ENCODE measurements at regions not wholly inside any gene's neighbourhood (a gene's known extent, or its start where the extent isn't known, plus 50 kb on each side); places are given as distances from the start of the nearest gene placed in this dataset.
A peak's percentile ranks its signal among the peaks of the same experiment; 100 is the strongest.

DNA sequence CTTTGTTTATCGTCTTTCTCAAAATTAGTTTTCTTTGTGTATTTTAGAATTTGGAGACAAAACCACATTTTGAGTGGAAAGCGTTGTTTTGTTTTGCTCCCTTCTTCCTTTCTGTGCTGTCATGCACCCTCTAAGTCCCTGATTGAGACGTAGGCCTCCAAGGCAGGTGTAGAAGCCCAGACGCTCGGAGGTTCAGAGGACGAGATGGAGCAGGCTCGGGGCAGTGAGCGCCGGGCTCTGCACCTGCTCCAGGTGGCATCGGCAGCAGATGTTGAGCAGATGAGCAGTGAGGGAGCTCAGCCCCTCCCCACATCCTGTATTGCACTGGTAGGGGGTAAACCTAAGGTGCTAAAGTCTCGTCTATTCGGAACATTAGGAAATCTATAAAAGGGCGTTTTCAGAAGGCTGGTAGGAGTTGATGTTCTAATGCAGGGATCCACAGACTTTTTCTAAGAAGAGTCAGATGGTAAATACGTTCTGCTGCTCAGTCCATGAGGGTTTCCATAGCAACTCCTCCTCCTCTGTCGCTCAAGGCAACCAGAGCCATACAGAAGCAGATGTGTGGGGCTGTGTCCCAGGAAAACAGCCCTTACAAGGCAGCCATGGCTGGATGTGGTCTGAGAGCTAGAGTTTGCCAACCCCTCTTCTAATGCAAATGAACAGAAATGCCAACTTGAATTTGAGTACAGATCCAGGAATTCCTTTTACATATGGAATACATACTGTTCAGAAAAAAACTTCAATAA lies 724.2 kb downstream of the BRD1 start:
- H3K36me3 Mint-ChIP-seq (ENCODE audit: low read depth): no peaks in the 10 kb centered on the region
- no peak for DNase-seq (ENCODE audit: low spot score)
- TF ChIP-seq EZH2 (IDR thresholded peaks at IDR 0.05; ENCODE audit: low read depth, unreplicated experiment) (no peak), POLR2AphosphoS5 (IDR thresholded peaks at IDR 0.05; ENCODE audit: low read depth) (no peak), NANOG (IDR thresholded peaks at IDR 0.05; ENCODE audit: borderline replicate concordance) (no peak), ZNF114 (CRISPR knock-in tag; IDR thresholded peaks at IDR 0.05) (no peak), ZNF331 (CRISPR knock-in tag; IDR thresholded peaks at IDR 0.05; ENCODE audit: low read depth) (no peak), JUNB (IDR thresholded peaks at IDR 0.05; ENCODE audit: unreplicated experiment) (no peak), CREB1 (CRISPR knock-in tag; IDR thresholded peaks at IDR 0.05; ENCODE audit: low read depth) (no peak), EZH2phosphoT487 (IDR thresholded peaks at IDR 0.05; ENCODE audit: unreplicated experiment) (no peak), STAT1 (IDR thresholded peaks at IDR 0.05; ENCODE audit: unreplicated experiment) (no peak)
- TF ChIP-seq, protein P1, sequence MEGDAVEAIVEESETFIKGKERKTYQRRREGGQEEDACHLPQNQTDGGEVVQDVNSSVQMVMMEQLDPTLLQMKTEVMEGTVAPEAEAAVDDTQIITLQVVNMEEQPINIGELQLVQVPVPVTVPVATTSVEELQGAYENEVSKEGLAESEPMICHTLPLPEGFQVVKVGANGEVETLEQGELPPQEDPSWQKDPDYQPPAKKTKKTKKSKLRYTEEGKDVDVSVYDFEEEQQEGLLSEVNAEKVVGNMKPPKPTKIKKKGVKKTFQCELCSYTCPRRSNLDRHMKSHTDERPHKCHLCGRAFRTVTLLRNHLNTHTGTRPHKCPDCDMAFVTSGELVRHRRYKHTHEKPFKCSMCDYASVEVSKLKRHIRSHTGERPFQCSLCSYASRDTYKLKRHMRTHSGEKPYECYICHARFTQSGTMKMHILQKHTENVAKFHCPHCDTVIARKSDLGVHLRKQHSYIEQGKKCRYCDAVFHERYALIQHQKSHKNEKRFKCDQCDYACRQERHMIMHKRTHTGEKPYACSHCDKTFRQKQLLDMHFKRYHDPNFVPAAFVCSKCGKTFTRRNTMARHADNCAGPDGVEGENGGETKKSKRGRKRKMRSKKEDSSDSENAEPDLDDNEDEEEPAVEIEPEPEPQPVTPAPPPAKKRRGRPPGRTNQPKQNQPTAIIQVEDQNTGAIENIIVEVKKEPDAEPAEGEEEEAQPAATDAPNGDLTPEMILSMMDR (conservative IDR thresholded peaks at IDR 0.05; ENCODE audit: low read depth in 2 of 2): no peak
- TF ChIP-seq, protein P2, sequence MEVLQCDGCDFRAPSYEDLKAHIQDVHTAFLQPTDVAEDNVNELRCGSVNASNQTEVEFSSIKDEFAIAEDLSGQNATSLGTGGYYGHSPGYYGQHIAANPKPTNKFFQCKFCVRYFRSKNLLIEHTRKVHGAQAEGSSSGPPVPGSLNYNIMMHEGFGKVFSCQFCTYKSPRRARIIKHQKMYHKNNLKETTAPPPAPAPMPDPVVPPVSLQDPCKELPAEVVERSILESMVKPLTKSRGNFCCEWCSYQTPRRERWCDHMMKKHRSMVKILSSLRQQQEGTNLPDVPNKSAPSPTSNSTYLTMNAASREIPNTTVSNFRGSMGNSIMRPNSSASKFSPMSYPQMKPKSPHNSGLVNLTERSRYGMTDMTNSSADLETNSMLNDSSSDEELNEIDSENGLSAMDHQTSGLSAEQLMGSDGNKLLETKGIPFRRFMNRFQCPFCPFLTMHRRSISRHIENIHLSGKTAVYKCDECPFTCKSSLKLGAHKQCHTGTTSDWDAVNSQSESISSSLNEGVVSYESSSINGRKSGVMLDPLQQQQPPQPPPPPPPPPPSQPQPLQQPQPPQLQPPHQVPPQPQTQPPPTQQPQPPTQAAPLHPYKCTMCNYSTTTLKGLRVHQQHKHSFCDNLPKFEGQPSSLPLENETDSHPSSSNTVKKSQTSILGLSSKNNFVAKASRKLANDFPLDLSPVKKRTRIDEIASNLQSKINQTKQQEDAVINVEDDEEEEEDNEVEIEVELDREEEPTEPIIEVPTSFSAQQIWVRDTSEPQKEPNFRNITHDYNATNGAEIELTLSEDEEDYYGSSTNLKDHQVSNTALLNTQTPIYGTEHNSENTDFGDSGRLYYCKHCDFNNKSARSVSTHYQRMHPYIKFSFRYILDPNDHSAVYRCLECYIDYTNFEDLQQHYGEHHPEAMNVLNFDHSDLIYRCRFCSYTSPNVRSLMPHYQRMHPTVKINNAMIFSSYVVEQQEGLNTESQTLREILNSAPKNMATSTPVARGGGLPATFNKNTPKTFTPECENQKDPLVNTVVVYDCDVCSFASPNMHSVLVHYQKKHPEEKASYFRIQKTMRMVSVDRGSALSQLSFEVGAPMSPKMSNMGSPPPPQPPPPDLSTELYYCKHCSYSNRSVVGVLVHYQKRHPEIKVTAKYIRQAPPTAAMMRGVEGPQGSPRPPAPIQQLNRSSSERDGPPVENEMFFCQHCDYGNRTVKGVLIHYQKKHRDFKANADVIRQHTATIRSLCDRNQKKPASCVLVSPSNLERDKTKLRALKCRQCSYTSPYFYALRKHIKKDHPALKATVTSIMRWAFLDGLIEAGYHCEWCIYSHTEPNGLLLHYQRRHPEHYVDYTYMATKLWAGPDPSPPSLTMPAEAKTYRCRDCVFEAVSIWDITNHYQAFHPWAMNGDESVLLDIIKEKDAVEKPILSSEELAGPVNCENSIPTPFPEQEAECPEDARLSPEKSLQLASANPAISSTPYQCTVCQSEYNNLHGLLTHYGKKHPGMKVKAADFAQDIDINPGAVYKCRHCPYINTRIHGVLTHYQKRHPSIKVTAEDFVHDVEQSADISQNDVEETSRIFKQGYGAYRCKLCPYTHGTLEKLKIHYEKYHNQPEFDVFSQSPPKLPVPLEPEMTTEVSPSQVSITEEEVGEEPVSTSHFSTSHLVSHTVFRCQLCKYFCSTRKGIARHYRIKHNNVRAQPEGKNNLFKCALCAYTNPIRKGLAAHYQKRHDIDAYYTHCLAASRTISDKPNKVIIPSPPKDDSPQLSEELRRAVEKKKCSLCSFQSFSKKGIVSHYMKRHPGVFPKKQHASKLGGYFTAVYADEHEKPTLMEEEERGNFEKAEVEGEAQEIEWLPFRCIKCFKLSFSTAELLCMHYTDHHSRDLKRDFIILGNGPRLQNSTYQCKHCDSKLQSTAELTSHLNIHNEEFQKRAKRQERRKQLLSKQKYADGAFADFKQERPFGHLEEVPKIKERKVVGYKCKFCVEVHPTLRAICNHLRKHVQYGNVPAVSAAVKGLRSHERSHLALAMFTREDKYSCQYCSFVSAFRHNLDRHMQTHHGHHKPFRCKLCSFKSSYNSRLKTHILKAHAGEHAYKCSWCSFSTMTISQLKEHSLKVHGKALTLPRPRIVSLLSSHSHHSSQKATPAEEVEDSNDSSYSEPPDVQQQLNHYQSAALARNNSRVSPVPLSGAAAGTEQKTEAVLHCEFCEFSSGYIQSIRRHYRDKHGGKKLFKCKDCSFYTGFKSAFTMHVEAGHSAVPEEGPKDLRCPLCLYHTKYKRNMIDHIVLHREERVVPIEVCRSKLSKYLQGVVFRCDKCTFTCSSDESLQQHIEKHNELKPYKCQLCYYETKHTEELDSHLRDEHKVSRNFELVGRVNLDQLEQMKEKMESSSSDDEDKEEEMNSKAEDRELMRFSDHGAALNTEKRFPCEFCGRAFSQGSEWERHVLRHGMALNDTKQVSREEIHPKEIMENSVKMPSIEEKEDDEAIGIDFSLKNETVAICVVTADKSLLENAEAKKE (CRISPR knock-in tag; IDR thresholded peaks at IDR 0.05): no peak
- TF ChIP-seq, protein P3, sequence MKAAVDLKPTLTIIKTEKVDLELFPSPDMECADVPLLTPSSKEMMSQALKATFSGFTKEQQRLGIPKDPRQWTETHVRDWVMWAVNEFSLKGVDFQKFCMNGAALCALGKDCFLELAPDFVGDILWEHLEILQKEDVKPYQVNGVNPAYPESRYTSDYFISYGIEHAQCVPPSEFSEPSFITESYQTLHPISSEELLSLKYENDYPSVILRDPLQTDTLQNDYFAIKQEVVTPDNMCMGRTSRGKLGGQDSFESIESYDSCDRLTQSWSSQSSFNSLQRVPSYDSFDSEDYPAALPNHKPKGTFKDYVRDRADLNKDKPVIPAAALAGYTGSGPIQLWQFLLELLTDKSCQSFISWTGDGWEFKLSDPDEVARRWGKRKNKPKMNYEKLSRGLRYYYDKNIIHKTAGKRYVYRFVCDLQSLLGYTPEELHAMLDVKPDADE (IDR thresholded peaks at IDR 0.05): no peak

More for the DNA sequence above, 724.2 kb downstream of the BRD1 start:
- Histone ChIP-seq H2AFZ (no peak overlapping the region), H3K79me2 (replicated peaks; ENCODE audit: insufficient read depth) (no peaks in the 10 kb centered on the region), H3K9me2 (ENCODE audit: insufficient read depth) (no peaks in the 10 kb centered on the region), H3K27me3 (ENCODE audit: insufficient read depth) (no peaks in the 10 kb centered on the region), H3K36me3 (ENCODE audit: insufficient read depth) (peaks cover 4% of the 10 kb centered on the region; the same call in 1 of the 2 replicates), H3K27ac (ENCODE audit: low read depth) (no peak overlapping the region), H4K20me1 (replicated peaks; ENCODE audit: insufficient read depth) (no peaks in the 10 kb centered on the region), H3F3A (replicated peaks; ENCODE audit: low read depth) (no peaks in the 10 kb centered on the region), H3K4me2 (no peak overlapping the region), H3K4me1 (ENCODE audit: insufficient read depth) (no peaks in the 10 kb centered on the region), H3K4me3 (no peak overlapping the region)
- H3K9me3 Mint-ChIP-seq: no peaks in the 10 kb centered on the region
- H3K27ac Mint-ChIP-seq: no peak overlapping the region
- H3K4me3 Mint-ChIP-seq: no peak overlapping the region
- peaks cover 2% of the 10 kb centered on the region for H3K27me3 Mint-ChIP-seq (ENCODE audit: insufficient read depth, low read depth, poor library complexity)
- H3K4me1 Mint-ChIP-seq: peaks cover 9% of the 10 kb centered on the region; the same call in 2 of the 3 replicates
- ATAC-seq: peak; percentile 49; the same call in 2 of the 3 replicates

All from GM23338 (cell line).